Activated CD4-positive, CD25-positive, alpha-beta regulatory T cell treated with anti-CD3 and anti-CD28 coated beads, Interleukin-2, amount 50 U/mL, for 24 hours (primary cell): ENCODE measurements at regions not wholly inside any gene's neighbourhood (a gene's known extent, or its start where the extent isn't known, plus 50 kb on each side); places are given as distances from the start of the nearest gene placed in this dataset.

ENCODE experiments used
- ATAC-seq, 2 donors: fragments of 150-1000 bp; cut with Tn5 transposase; one replicate each; pipeline ENCODE4 v1.10.0; 2021; ENCODE audit warnings: mild to moderate bottlenecking in 1 of 2, moderate library complexity in 1 of 2

DNA sequence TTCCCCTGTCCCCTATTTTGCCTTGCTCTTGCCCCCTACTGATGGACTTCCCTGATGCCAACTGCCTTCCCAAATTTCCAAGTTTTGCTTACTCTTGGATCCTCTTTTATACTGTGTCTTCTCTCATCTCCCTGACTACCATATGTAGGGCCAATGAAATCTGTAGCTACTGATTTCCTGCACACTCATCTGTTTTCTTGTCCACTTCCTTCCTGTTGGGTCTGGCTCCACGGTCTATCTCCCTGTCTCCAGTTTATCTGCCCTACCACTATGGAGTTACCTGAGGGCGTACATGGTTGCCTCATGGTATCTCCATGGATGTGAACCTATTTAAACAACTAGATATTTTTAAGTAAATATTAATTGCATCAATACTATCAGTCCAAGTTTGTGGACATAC lies 140.3 kb upstream of the MCHR2 start:
- ATAC-seq = no peak

DNA sequence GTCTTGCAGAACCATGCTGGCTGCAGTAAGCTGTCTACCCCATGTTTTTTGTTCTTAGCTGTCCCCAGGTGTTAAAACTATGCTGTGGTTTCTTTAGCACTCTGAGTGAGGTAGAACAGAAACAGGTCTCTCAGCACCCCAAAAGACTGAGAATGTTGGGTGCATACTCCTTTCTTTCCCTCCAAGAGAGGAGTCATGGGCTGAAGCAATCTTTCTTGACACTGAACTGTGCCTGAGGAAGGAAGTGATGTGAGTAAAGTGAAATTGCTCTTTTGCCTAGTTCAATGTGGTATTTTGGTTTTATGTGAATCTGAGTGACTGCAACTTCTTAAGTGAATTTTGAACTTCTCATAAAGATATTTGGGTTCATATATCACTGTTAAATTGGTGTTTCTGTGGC lies 138.0 kb upstream of the MCHR2 start:
- no peak for ATAC-seq

DNA sequence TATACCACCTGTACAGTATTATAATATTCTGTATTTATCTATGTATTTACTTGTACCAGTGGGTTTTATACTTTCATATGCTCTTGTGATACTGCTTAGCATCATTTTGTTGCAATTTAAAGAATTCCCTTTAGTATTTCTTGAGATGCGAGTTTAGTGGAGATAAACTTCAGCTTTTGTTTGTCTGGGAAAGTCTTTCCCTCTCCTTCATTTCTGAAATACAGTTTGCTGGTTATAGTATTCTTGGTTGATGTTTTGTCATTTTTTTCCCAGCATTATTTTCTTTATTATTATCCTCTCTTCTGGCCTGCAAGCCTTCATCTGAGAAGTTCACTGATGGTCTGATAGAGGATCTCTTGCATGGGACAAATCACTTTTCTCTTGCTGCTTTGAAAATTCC lies 136.6 kb upstream of the MCHR2 start:
- ATAC-seq = no peak

DNA sequence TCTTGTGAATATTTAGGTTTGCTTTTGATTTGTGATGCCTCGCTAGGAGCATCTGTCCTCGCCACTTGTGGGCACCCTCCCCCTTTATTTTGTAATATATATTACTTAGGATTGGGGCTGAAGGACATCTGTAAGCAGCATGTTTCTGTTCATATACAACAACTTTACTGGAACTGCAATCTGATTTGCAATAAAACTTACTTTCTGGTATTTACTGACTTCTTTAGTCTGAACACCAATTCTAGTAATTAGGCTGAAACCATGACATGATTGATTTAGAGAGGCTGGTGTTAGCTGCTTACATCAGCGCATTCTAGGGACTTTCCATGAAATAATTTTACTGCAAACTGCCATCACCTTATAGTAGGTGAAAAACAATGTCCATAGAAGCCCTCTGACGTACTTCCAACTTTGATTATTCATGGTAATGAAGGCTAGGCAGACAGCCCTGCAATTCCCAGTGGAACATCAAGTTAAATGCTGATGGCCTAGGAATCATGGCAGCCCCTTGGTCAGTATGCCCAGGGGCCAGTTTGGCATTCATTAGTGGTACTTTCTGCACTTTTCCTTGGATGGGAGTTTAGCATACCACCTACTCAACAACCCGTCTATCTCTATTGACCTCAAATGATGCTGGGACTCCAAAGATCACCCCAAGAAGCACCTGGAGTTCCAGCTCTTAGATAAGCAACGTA lies 132.9 kb upstream of the MCHR2 start:
- peak; percentile 28 to 72 for ATAC-seq

DNA sequence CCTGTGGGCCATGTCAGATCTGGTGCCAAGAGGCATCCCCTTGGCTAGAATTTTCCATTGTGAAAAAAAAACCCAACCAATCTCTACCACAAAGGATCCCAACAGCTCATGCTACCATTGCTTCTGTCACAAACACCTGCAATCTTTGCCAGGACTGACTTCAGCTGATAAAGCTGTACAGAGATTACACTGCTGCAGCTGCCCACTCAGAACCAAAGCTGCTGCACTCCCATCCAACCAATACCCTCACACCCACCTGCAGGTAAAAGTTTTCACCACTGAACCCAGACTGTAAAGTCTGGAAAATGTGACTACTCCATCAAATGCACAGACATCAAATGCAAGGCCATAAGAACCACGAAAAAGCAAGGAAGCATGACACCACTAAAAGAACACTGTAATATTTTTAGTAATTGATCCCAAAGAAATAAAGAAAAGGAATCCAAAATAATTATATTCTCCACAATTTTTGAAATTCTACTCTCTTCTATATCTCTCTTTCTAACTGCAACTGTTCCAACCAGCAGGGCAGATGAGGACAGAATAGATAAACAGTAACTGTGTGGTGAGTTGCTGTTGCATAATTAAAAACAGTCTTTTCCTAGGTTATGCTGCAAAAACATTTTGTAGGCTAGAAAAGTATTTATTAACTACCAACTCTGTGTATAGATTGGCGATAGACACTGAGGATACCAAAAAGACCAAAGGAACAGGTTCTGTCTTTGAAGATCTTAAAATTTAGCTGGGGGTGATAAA lies 128.0 kb upstream of the MCHR2 start:
- ATAC-seq = no peak

DNA sequence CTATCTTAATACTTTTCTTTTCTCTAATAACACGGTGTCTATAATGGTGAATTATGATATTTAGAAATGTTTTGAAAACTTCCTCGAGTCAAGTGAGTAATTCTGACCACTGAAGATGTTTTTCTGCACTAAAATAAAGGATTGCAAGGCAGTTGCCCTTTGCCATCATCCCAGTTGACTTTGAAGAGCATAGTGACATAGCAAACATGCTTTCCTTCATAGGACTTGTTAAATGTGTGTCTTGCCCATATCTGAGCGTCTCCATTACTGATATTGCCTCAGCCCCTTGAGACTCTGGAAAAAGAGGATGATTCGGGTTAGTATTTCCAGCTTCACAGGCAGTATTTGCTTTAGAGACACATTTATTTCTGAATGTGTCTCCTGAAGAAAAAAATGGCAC lies 125.2 kb upstream of the MCHR2 start:
- ATAC-seq = no peak

DNA sequence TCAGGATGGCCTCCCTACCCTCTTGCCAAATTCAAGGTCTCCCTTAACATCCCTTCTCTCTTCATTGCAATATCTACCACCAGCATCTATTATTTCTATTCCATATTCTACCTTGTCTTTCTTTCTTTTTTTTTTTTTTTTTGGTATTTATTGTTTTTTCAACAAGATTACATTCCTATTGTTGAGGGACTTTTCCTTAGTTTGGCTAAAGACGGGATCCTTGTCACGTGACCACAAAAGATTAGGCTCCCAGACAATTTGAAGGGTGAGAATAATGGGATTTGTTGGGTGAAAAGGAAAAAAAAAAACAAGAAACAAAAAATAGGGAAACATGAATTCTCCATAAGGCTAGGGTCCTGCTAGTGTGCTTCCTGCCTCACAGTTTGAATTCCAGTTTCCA lies 124.3 kb upstream of the MCHR2 start:
- no peak for ATAC-seq

DNA sequence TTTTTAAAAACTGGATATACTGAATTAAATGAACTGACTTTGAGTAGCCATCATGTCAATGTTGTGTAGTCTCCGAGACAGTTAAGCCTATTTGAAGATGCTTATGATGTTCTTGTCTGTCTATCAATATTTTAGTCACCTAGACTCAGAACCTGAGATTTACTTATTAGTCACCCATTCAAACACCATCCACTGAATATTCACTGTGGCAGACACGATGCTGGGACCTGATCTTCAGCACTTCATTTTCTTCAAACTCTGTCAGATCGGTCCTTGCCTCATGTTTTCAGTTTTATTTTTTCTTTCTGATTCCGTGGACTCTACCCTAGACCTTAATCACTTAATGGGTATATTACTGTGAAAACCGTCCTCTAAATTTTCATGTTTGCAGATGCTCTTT lies 123.7 kb upstream of the MCHR2 start:
- peak; percentile 51 to 58 for ATAC-seq

DNA sequence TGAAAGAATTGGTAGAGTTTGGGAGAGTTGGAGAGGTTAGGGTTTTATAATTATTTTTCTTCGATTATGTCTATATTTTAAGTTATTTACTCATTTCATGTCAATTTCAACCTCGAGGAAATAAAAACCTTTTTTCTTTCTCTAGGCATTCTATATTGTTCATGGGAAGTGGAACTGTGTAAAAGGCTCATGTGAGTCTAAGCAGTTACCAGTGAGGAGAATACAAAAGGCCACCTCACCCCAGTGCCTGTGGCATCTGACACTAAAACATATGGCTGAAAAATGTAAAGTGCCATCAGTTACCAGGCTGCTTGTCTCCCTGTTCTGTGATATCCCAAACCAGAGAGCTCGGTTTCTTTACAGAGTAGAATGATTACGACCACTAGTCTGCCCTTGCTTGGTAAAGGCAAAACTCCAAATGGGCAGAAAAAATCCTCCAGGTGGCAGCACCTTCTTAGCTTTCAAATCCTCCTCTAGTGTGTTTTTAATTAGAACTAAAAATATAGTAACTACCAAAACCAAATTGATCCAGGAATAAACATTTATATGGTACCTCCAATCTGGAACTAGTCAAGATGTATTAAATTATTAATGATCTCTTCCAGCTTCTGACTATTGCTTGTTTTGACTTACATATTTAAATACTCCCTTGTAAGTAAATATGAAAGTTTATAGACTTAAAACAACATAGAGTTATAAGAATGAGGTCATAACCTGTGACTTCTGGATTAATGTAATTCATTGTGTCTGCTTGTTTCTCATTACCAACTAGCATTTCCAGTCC lies 122.6 kb upstream of the MCHR2 start:
- no peak for ATAC-seq

DNA sequence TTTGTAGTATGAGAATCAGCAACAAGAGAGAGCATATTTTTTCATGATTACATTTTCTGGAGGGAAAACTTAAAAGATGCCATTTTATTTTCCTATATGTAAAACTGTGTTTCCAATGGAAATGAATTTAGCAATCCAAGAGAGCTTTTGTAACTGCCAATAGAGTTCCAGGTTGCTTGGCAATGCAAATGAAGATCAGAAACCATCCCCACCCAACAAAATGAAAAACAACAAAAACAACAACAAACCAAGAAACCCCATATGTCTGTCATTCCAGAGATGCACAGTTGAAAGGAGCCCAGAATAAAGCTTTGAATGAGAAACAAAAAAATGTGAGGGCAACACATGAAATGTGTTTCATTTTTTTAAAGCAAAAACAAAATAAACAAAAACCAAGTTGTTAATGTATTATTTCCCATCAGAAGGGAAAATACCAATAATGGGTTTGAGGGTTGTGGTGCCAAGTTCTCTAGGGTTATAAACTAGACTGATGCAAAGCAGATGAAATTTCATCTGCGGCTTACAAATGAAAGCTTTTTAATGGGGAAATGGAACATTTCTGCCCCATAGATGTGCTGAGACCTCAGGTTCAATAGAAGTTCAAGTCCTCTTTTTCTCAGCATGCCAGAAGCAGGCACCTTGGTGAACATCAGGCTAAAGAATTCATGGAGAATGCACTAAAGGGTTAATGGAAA lies 121.5 kb upstream of the MCHR2 start:
- no peak for ATAC-seq

DNA sequence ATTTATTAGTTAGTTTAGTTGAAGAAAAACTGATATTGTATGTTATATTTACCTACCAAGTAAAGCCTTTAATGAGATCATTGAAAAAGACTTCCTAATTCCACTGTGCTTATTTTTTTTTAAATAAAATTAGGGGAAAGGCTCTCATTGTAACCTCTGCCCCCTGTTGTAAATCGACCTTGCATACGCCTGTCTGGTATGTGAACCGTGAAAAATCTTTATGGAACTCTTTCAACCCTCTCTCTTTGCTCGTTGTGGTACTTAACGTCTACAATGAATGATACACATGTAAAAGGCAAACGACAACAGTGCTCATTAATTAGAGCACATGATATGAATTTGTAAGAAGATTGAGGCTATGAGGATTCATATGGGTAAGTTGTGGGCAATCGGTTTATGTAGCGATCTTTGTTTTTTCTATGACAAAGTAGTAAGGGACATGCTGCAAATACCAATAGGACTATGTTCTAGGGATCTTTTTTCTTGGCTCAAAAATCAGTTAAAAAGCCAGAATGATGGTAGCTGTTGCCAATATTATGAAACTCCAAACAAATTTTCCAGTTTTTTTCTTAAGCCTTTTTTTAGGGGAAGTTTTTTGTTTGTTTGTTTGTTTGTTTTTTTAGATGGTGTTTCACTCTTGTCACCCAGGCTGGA lies 119.0 kb upstream of the MCHR2 start:
- ATAC-seq = no peak

DNA sequence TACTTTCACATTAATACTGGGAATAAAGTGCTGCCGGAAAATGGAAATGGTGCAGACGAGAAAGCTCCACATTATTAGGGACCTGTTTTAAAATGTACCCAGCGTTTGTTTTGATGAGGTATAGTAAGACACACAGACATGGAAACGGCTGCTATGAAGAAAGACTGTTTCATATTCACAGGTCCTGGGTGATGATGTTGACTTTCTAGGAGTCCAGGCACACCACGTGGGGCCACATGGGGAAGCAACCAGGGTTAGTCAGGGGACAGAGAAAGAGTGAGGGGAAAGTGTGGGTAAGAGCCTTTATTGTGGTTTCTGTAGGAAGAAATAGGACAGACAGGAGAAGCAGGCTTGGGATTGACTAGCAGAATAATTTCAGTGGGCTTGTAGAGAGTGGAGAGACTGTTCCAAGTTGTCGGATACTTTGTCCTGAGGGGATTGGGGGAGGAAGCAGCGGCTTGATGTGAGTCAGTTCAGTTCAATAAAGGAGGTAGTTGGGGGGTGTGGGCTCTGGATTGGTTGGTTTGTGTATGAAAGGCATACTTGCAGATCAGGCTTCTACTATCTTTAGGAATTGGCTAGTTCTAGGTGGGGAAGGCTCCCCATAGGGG lies 112.0 kb upstream of the MCHR2 start:
- no peak for ATAC-seq

DNA sequence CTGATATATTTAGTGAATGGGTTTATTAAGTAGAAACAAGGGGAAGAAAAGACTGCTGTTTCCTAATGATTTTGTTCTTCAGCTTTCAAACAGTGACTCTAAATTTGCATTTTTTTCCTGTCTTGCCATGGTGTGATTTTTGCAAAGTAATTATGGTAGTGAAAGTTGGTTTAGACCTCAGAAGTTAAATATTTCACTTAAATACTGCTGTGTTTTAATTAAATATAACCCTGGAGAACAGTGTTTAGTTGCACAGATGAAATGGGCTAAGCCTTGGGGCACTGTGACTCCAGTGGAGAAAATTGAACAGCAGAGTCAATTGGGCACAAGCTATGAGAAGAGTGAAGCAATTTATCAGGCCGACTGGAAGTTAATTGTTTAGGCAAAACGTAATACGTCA lies 111.1 kb upstream of the MCHR2 start:
- no peak for ATAC-seq

DNA sequence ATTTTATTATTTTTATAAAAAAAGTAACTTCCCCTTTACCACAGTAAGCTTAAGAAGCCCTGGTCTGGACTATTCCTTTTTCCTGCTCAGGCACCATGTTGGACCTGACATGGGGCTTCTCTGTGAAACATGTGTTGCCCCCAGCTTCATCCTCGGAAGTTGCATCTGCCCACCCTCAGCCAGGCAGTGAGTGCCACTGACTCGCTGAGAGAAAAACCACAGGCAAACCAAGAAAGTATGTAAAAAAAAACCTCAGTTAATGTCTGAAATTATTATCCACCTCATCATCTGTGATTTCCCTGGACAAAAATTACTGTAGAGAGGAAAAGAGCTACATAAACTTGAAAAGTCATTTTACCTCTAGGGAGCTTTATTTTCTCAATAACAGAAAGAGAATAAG lies 109.9 kb upstream of the MCHR2 start:
- ATAC-seq = no peak

DNA sequence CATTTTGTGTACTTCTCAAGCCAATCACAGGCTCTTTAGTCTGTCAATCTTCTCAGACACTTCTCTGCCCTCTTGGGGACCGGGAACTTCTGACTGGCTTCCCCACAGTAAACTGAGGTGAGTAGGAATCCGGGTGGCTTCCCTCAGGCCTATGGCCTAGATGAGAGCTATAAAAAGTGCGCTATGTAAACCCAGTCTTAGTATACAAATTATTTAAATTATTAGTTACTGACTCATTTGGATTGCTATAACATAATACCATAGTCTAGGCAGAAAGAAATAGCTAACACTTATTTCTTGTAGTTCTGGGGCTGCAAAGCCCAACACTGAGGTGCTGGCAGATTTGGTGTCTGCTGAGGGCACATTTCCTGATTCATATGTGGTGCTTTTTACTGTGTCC lies 109.2 kb upstream of the MCHR2 start:
- no peak for ATAC-seq

DNA sequence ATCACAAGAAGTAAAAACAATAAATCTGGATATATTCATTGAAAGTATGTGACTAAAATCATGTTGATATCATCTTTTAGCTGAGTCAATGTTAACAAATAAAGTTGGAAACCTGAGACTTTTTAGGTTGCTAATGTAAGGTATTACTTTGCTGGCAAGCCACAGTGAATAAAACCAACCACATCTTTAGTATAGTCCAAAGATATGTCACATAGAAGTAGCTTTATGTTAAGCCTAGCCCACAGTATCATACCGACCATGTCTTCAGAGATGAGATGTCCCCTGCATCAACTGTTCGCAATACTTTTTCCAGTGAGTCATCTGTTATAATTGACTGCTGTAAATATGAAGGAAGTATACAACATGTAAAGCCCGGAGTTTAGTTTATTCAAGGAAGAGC lies 107.6 kb upstream of the MCHR2 start:
- no peak for ATAC-seq

DNA sequence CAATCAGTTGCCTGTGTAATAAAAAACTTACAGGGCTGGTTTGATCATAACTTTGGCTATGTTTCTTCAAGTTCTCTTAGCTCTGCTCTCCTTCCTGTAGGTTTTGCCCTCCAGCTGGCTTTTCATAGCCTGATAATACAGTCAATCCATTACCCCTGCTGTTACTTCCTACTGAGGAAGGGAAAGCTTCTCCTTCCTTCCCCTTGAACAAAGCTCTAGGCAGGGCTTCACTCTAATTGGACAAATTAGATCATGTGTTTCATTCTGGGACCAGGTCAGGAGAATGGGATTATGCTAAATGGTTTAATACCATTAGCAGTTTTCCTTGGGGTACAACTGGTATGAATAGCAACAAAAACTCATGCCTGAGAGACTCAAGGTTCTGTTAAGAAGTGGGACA lies 106.8 kb upstream of the MCHR2 start:
- no peak for ATAC-seq

DNA sequence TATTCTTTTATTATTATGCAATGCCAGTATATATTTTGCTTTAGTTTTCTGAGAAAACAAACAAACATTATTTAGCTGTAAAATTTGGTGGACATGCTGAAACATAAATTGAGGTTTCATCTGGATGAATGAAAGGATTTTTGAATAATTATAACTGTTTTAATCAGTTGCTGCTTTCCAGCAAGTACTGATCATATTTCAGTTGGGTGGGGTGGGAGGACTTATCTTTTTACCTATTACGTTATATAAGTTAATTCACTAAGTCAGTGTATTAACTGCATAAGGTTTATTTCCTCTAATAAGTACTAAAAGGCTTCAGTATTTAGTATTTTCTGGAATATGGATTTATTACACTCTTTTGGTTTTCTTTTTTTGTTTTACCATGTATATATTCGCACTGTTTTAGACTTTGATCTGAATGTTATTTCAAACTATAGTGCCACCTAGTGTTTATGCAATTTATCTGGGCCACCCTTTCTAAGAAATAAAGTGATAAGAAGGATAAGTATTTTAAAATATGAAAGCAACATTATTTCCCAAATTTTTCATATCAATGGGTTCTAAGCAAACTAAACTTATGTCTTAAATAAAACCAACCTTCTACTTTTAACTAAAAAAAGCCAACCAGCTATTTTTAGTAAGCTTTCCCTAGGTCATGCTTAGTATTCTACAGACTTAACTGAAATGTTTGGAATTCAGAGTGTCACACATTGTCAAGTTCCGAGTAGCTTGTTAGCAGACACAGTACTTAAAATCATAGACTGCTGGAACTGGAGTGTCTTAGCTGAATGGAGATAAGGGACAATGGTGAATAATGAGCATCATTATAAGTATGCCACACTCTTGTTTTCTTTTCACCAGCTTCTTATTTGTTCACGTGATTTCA lies 105.4 kb upstream of the MCHR2 start:
- no peak for ATAC-seq

DNA sequence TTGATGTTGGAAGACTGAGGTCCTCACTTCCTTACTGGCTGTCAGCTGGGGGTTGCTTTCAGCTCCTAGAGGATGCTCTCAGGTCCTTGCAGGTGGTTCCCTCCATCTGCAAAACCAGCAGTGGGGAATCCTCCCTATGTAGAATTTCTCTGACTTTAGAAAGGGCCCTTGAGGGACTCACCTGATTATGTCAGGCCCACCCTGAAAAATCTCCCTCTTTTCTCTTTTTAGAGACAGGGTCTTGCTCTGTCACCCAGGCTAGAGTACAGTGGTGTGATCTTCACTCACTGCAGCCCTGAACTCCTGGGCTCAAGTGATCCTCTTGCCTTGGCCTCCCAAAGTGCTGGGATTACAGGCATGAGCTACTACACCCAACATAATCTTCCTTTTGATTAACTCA lies 102.9 kb upstream of the MCHR2 start:
- no peak for ATAC-seq

DNA sequence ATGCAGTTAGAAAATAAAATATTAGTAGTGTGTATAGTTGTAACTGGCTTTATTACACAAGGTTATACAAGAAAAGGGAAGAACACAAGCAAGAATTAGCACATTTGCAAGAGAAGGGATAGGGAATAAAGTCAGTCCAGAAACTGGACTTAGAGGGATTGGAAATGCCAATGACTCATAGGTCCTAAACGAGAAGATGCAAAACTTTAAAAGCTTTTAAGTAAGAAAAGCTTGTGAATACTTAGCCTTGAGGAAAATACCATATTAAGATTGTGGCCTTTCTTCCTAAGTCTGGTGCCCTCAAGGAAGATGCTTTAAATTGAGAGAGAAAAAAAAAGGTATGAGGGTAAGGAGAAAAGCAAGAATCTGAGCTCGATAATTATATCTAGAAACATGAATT lies 102.3 kb upstream of the MCHR2 start:
- ATAC-seq = no peak

DNA sequence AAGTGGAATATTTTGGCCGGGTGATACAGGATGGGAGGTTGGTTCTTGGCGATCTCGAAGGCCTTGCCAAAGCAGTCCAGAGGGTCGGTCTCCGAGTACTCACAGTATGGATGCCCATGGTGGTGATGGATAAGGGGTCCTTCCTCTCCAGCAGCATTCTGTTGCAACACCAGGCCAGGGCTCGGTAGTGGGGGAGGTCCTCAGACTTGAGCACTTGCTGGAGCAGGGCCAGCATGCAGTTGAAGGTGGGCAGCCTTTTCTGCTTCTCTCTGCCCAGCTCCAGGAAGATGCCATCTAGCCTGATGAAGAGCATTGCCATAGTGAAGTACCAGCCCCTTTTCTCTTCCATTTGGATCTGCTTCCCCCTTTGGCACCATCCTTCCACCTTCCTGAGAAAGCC lies 99.4 kb upstream of the MCHR2 start:
- ATAC-seq = no peak
